HG03439 (cell line): ENCODE measurements at regions not wholly inside any gene's neighbourhood (a gene's known extent, or its start where the extent isn't known, plus 50 kb on each side); places are given as distances from the start of the nearest gene placed in this dataset.
"Not testable (repeated sequence)": the region's sequence is repeated elsewhere in the genome, so short reads cannot be mapped to it uniquely, and the experiment has no call there.

Experiments
- ATAC-seq: cut with Tn5 transposase; IDR thresholded peaks from one replicate; pipeline ENCODE4 v1.9.1; 2021; ENCODE audit warnings: mild to moderate bottlenecking, moderate library complexity; ENCODE audit not compliant: unreplicated experiment

- no peak for ATAC-seq
These were observed 51.0 kb upstream of the PRB2 start for GRCh38 chr12:11446372-11446771.

GRCh38 chr12:11457996-11458645 is 62.8 kb upstream of the PRB2 start:
- no peak for ATAC-seq

GRCh38 chr12:11460343-11461023 is 65.1 kb upstream of the PRB2 start:
- no peak for ATAC-seq

DNA sequence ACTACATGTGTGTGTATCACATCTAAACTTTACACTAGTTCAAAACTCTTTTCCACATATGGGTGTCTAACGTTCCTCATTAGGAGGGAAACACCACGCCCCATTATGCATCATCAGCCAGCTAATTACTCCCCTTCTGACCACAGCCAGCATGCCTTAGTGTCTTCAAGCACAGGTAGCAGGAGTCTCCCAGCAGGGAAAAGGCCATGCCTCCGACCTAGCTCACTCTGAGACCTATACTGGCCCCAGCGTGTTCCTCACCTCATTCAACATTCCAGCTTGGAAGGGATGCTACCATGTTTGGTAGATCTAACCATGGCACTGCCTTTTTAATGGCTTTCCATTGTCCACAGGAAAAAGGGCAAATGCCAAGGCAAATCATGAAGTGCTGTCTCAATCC is 66.1 kb upstream of the PRB2 start:
- ATAC-seq, result no peak

- no peak for ATAC-seq
These were observed 81.7 kb upstream of the PRB2 start for GRCh38 chr12:11477110-11477509.

- ATAC-seq, result no peak
These were observed 87.6 kb upstream of the PRB2 start for GRCh38 chr12:11482955-11483354.

GRCh38 chr12:11486623-11487444 is 91.5 kb upstream of the PRB2 start:
- peak; percentile 85 for ATAC-seq

DNA sequence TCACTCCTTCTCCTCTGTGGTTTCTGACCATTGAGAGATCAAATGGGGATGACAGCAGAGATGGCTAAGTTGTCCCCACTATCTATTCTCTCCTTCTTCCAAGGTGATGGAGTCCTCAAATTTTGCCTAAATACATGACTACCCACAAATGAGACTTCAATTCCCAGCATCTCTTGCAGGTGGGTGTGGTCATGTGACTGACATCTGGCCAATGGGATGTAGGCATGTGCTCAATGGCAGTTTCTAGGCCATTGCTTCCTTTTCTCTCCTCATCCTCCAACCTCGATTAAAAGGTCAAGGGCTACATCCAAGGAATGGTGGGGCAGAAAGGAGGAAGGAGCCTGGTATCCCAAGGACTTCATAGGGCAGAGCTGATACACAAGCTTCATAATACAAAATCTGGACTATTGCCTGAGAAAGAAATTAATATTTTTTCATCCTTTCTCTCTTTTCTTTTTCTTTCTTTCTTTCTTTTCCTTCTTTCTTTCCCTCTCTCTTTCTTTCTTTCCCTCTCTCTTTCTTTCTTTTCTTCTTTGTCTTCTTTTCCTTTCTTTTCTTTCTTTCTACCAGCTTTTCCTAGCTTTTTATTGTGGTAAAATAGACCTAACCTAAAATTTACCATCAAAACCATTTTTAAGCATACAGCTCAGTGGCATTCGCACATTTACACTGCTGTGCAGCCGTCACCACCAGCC is 100.9 kb upstream of the PRB2 start:
- no peak for ATAC-seq

GRCh38 chr12:11497438-11497837 is 102.1 kb upstream of the PRB2 start:
- ATAC-seq, result no peak

DNA sequence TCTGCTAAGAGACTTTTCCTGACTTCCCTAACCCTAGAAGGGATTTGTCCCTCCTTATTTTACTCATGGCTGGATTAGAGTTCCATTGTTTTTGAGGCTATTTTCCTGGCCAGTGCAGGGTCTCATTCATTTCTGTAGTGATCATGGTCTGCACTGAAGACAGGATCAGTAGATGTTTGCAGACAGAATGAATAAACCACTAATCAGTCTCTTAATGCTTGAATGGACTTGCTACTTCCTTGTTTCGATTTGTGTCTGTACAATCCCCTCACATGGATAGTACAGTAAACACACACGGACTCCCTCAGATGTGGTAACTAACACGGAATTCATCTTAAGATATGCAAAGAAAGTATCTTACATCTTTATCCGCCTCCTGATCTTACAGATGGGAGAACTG is 102.6 kb upstream of the PRB2 start:
- ATAC-seq, result no peak

- ATAC-seq, result not testable (repeated sequence)
These were observed 103.2 kb upstream of the PRB2 start for GRCh38 chr12:11498574-11498973.

DNA sequence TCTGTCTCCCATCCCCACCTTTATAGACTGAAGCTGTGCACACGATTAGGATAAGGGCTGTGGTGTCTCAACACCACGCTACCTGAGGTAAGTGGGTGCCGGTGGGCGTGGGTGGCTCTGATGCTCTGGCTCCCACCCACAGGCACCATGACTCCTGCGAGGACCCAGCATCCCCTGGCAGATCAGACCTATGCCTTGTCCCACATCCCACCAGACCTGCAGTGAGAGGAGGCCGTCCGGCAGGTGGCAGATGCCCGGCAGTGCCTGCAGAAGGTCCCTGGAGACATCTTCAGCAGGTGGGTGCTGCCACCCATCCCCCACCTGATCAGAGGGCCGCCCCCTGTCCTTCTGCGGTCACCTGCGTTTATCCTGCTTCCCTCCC is 104.4 kb upstream of the PRB2 start:
- ATAC-seq, result no peak

DNA sequence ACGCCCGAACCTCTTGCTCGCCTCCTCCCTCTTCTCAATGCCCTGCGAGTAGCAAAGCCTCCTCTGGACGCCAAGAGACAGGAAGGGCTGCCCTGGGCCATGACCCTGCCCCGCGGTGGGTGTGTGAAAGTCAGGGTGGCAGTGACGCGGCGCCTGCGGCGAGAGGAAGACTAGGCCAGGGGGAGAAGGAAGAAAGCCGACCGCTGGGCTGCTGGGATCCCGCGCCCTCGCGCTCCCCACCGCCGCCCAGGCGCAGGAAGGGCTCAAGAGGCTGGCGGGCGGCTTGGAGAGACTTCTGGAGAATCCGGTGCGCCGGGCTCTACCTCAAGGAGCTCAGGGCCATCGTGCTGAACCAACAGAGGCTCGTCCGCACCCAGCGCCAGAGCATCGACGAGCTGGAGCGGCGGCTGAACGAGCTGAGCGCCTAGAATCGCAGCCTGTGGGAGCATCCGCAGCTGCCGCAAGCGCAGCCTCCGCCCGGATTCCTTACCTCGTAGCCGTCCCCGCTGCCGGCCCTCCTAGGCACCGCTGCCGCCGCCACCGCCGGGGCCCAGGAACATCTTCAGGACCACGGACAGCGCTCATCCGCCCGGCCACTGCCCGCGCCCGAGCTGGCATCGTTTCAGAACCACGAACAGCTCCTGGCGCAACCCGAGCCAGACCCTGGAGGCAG is 105.0 kb upstream of the PRB2 start:
- ATAC-seq, result no peak

DNA sequence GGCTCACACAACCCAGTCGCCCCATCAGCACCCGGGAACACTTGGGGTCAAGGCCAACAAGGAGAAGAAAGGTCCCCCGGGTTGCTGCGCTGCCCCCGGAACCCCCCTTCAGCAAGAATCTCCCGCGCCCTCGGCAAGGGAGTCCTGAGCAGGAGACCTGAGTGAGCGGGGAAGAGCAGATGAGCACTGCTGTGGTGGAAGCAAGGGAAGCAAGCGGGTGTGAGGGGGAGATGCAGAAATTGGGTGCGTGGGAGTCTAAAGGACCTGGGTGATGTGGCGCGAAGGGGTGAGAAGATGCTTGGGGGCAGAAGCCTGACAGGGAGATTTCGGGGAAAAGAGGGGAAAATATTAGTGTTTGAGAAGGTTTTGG is 105.5 kb upstream of the PRB2 start:
- ATAC-seq, result no peak

GRCh38 chr12:11508699-11509098 is 113.3 kb upstream of the PRB2 start:
- no peak for ATAC-seq

DNA sequence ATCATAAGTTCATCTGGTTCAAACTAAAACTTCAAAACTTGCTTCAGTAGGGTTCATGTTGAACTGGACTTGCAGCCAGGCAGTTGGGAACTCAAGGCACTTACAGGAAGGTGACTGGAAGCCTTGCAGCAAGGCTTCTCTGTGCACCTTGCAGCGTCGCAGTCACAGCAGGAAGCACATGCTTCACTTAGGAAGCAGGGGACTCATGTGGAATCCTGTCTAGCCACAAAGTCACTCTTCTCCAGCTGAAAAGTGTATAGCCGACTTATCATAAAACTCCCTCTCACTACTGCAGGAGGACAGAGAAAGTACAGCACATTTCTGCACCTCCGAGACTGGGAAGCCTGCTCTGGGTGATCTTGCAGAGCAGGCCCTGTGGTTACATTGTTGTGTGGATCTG is 114.0 kb upstream of the PRB2 start:
- no peak for ATAC-seq

- ATAC-seq, result no peak
These were observed 115.3 kb upstream of the PRB2 start for GRCh38 chr12:11510671-11511070.

- no peak for ATAC-seq
These were observed 117.9 kb upstream of the PRB2 start for GRCh38 chr12:11513288-11513687.

DNA sequence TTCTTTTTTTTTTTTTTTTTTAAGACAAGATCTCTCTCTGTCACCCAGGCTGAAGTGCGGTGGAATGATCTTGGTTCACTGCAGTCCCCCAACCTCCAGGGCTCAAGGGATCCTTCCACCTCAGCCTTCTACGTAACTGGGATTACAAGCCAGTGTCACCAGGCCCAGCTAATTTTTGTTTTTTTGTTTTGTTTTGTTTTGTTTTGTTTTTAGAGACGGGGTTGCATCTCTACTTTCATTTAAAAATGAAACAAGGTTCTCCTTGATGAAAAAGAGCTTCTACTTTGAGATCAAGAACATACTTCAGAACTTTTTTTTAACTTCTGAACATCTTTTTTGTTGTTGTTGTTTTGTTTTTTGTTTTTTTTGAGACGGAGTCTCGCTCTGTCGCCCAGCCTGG is 121.7 kb upstream of the PRB2 start:
- no peak for ATAC-seq

DNA sequence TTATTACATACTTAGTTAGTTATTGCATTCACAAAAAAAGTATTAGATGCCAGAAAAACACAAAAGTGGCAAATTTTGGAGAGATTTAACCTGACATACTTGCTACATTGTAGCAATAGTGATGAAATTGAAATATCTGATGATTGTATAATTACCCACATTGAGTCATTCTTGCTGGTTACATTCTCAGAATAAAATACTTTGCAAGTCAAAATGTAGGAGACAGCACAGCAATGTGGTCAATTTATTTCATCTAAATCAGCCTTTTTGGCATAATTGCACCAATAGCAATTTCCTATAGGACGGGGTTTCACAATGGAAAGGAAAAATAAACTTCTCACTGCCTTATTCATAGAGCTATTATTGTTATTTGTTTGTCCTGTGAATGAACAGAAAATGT is 125.0 kb upstream of the ETV6 start:
- ATAC-seq, result no peak

- ATAC-seq, result no peak
These were observed 115.4 kb upstream of the ETV6 start for GRCh38 chr12:11534064-11534463.
